Medulla oblongata (tissue), 1 donor: ENCODE measurements at regions not wholly inside any gene's neighbourhood (a gene's known extent, or its start where the extent isn't known, plus 50 kb on each side); places are given as distances from the start of the nearest gene placed in this dataset.
"Not testable (repeated sequence)": the region's sequence is repeated elsewhere in the genome, so short reads cannot be mapped to it uniquely, and the experiment has no call there.

ENCODE experiments used
- DNase-seq: peaks from one replicate; pipeline ENCODE4 v3.0.0-alpha.2; 2015; ENCODE audit errors: extremely low spot score

- DNase-seq: not testable (repeated sequence)
These were observed 70.8 kb downstream of the TBC1D26 start for GRCh38 chr17:15802917-15803316.

GRCh38 chr17:15806825-15807224, 74.7 kb downstream of the TBC1D26 start:
- DNase-seq: not testable (repeated sequence)

GRCh38 chr17:15813388-15813787, 81.3 kb downstream of the TBC1D26 start:
- DNase-seq: not testable (repeated sequence)

- DNase-seq: not testable (repeated sequence)
These were observed 81.9 kb downstream of the TBC1D26 start for GRCh38 chr17:15814003-15814402.

GRCh38 chr17:15817861-15818260, 85.8 kb downstream of the TBC1D26 start:
- not testable (repeated sequence) for DNase-seq

- not testable (repeated sequence) for DNase-seq
These were observed 90.2 kb downstream of the TBC1D26 start for GRCh38 chr17:15822280-15822679.

- DNase-seq: peak; percentile 75
These were observed 96.7 kb downstream of the TBC1D26 start for GRCh38 chr17:15828727-15829314.

- DNase-seq: not testable (repeated sequence)
These were observed 98.1 kb downstream of the TBC1D26 start for GRCh38 chr17:15830221-15830620.

- not testable (repeated sequence) for DNase-seq
These were observed 99.1 kb downstream of the TBC1D26 start for GRCh38 chr17:15831182-15831581.

GRCh38 chr17:15832921-15833480, 100.9 kb downstream of the TBC1D26 start:
- not testable (repeated sequence) for DNase-seq

GRCh38 chr17:15833890-15834289, 101.8 kb downstream of the TBC1D26 start:
- not testable (repeated sequence) for DNase-seq

- DNase-seq: not testable (repeated sequence)
These were observed 103.4 kb downstream of the TBC1D26 start for GRCh38 chr17:15835481-15835880.

GRCh38 chr17:15836249-15836982, 104.3 kb downstream of the TBC1D26 start:
- DNase-seq: not testable (repeated sequence)

- not testable (repeated sequence) for DNase-seq
These were observed 104.9 kb downstream of the TBC1D26 start for GRCh38 chr17:15836991-15837390.

GRCh38 chr17:15847447-15848229, 97.3 kb upstream of the ADORA2B start:
- DNase-seq: not testable (repeated sequence)

GRCh38 chr17:15849054-15849453, 95.9 kb upstream of the ADORA2B start:
- not testable (repeated sequence) for DNase-seq

- not testable (repeated sequence) for DNase-seq
These were observed 94.9 kb upstream of the ADORA2B start for GRCh38 chr17:15850071-15850470.

- DNase-seq: not testable (repeated sequence)
These were observed 94.2 kb upstream of the ADORA2B start for GRCh38 chr17:15850687-15851086.

- DNase-seq: not testable (repeated sequence)
These were observed 92.1 kb upstream of the ADORA2B start for GRCh38 chr17:15852863-15853262.

- DNase-seq: not testable (repeated sequence)
These were observed 88.7 kb upstream of the ADORA2B start for GRCh38 chr17:15856191-15856590.

- not testable (repeated sequence) for DNase-seq
These were observed 88.2 kb upstream of the ADORA2B start for GRCh38 chr17:15856745-15857144.

- DNase-seq: not testable (repeated sequence)
These were observed 86.8 kb upstream of the ADORA2B start for GRCh38 chr17:15858082-15858481.
